Stimulated activated CD4-positive, alpha-beta T cell treated with anti-CD3 and anti-CD28 coated beads, Interleukin-15, amount 100 ng/mL, for 24 hours (primary cell): ENCODE measurements at regions not wholly inside any gene's neighbourhood (a gene's known extent, or its start where the extent isn't known, plus 50 kb on each side); places are given as distances from the start of the nearest gene placed in this dataset.

Source experiments
- DNase-seq: peaks from one replicate; pipeline ENCODE4 v3.0.0-alpha.2; 2020

- DNase-seq, result no peak
Measured at GRCh38 chr1:184221087-184221486, 165.7 kb upstream of the C1orf21 start.

GRCh38 chr1:184222652-184223052 lies 164.2 kb upstream of the C1orf21 start:
- peak; percentile 48 for DNase-seq

GRCh38 chr1:184223216-184223615 lies 163.6 kb upstream of the C1orf21 start:
- DNase-seq, result peak; percentile 10

GRCh38 chr1:184225283-184226099 lies 161.3 kb upstream of the C1orf21 start:
- no peak for DNase-seq

- DNase-seq, result no peak
Measured at GRCh38 chr1:184226100-184226487, 160.7 kb upstream of the C1orf21 start.

- no peak for DNase-seq
Measured at GRCh38 chr1:184228558-184228957, 158.3 kb upstream of the C1orf21 start.

GRCh38 chr1:184237588-184237987 lies 149.2 kb upstream of the C1orf21 start:
- no peak for DNase-seq

GRCh38 chr1:184241446-184241845 lies 145.4 kb upstream of the C1orf21 start:
- DNase-seq, result no peak

- DNase-seq, result no peak
Measured at GRCh38 chr1:184242507-184242943, 144.3 kb upstream of the C1orf21 start.

- no peak for DNase-seq
Measured at GRCh38 chr1:184244962-184245361, 141.9 kb upstream of the C1orf21 start.

GRCh38 chr1:184247671-184248070 lies 139.2 kb upstream of the C1orf21 start:
- DNase-seq, result no peak

GRCh38 chr1:184253921-184254320 lies 132.9 kb upstream of the C1orf21 start:
- no peak for DNase-seq

- DNase-seq, result no peak
Measured at GRCh38 chr1:184254849-184255248, 132.0 kb upstream of the C1orf21 start.

GRCh38 chr1:184255560-184255959 lies 131.3 kb upstream of the C1orf21 start:
- DNase-seq, result no peak

- no peak for DNase-seq
Measured at GRCh38 chr1:184257873-184258272, 129.0 kb upstream of the C1orf21 start.

- no peak for DNase-seq
Measured at GRCh38 chr1:184258525-184258924, 128.3 kb upstream of the C1orf21 start.

- DNase-seq, result no peak
Measured at GRCh38 chr1:184260382-184260781, 126.4 kb upstream of the C1orf21 start.

- no peak for DNase-seq
Measured at GRCh38 chr1:184262109-184262508, 124.7 kb upstream of the C1orf21 start.

GRCh38 chr1:184267747-184268146 lies 119.1 kb upstream of the C1orf21 start:
- DNase-seq, result no peak

GRCh38 chr1:184270556-184270955 lies 116.3 kb upstream of the C1orf21 start:
- no peak for DNase-seq

- no peak for DNase-seq
Measured at GRCh38 chr1:184272175-184272866, 114.5 kb upstream of the C1orf21 start.

- DNase-seq, result no peak
Measured at GRCh38 chr1:184276416-184276815, 110.4 kb upstream of the C1orf21 start.

- DNase-seq, result no peak
Measured at GRCh38 chr1:184279911-184280458, 106.8 kb upstream of the C1orf21 start.

- DNase-seq, result no peak
Measured at GRCh38 chr1:184283999-184284398, 102.8 kb upstream of the C1orf21 start.
